OCI-LY3 (cell line): ENCODE measurements at regions not wholly inside any gene's neighbourhood (a gene's known extent, or its start where the extent isn't known, plus 50 kb on each side); places are given as distances from the start of the nearest gene placed in this dataset.

Experiments used
- H2AFZ ChIP-seq: fragments of 200-600, 300-600 bp; shearing (Covaris generic); 2 replicates; pipeline ENCODE4 v1.6.0; 2014; ENCODE audit warnings: antibody characterized with exemption, low read depth, low read length
- H3K27ac ChIP-seq: fragments of 200-600, 300-600 bp; sonication (generic); 2 replicates; pipeline ENCODE4 v1.5.1; 2014; ENCODE audit warnings: mild to moderate bottlenecking, low read length, moderate library complexity, mixed read lengths
- H3K27me3 ChIP-seq: fragments of 200-600, 300-600 bp; sonication (generic); 2 replicates; pipeline ENCODE4 v1.6.1; 2014; ENCODE audit warnings: low read depth, low read length, mixed read lengths
- H3K36me3 ChIP-seq: fragments of 200-600, 300-600 bp; sonication (generic); replicated peaks from 2 replicates; pipeline ENCODE3; 2014; ENCODE audit warnings: low read depth, low read length, mixed read lengths
- H3K4me1 ChIP-seq: fragments of 300-600, 200-600 bp; sonication (generic); 2 replicates; pipeline ENCODE4 v1.6.1; 2014; ENCODE audit warnings: low read length, mixed read lengths
- H3K4me2 ChIP-seq: fragments of 200-600, 300-600 bp; sonication (generic); 2 replicates; pipeline ENCODE4 v1.6.1; 2014; ENCODE audit warnings: low read length, mixed read lengths
- H3K4me3 ChIP-seq: fragments of 300-600, 200-600 bp; sonication (generic); 2 replicates; pipeline ENCODE4 v1.5.1; 2014; ENCODE audit warnings: antibody characterized with exemption, mild to moderate bottlenecking, low read length, moderate library complexity
- H3K79me2 ChIP-seq: fragments of 300-600, 200-600 bp; shearing (Covaris generic); 2 replicates; pipeline ENCODE4 v1.6.1; 2014; ENCODE audit warnings: mild to moderate bottlenecking, low read length, mixed read lengths
- H3K9ac ChIP-seq: fragments of 300-600, 200-600 bp; shearing (Covaris generic); 2 replicates; pipeline ENCODE4 v1.6.0; 2014; ENCODE audit warnings: mild to moderate bottlenecking, low read length, moderate library complexity
- H3K9me3 ChIP-seq: fragments of 200-600, 300-600 bp; shearing (Covaris generic); 2 replicates; pipeline ENCODE4 v1.6.1; 2014; ENCODE audit warnings: low read length, mixed read lengths; ENCODE audit not compliant: insufficient read depth
- H4K20me1 ChIP-seq: fragments of 200-600, 300-600 bp; sonication (generic); 2 replicates; pipeline ENCODE4 v1.6.1; 2016; ENCODE audit warnings: low read length, mixed read lengths; ENCODE audit not compliant: insufficient read depth
- CTCF ChIP-seq: fragments of 200-600, 300-600 bp; sonication (generic); IDR thresholded peaks from 2 replicates; pipeline ENCODE4 v1.5.1; 2014; ENCODE audit warnings: antibody characterized with exemption, low read length, low read depth
- EZH2phosphoT487 ChIP-seq: fragments of 200-600 bp; shearing (Covaris generic); IDR thresholded peaks from 2 replicates; pipeline ENCODE4 v1.6.1; 2018; ENCODE audit warnings: antibody characterized with exemption, mixed run types, low read depth

GRCh38 chr1:47608296-47608875 is 170.5 kb downstream of the FOXD2 start:
- Histone ChIP-seq H3K27ac (no peak overlapping the region), H4K20me1 (no peaks in the 10 kb centered on the region), H3K79me2 (no peaks in the 10 kb centered on the region), H3K4me2 (no peak overlapping the region), H3K9me3 (no peaks in the 10 kb centered on the region), H3K27me3 (no peaks in the 10 kb centered on the region), H3K4me1 (no peaks in the 10 kb centered on the region), H2AFZ (no peak overlapping the region), H3K9ac (no peak overlapping the region), H3K36me3 (no peaks in the 10 kb centered on the region), H3K4me3 (no peak overlapping the region)
- TF ChIP-seq CTCF (no peak), EZH2phosphoT487 (no peak)

- no peak overlapping the region for H3K4me3 ChIP-seq
- H3K27me3 ChIP-seq: no peaks in the 10 kb centered on the region
- H3K36me3 ChIP-seq: no peaks in the 10 kb centered on the region
- H3K4me2 ChIP-seq: no peak overlapping the region
- no peak for TF ChIP-seq EZH2phosphoT487
- TF ChIP-seq CTCF: no peak
- H3K27ac ChIP-seq: no peak overlapping the region
- H3K79me2 ChIP-seq: no peaks in the 10 kb centered on the region
- H2AFZ ChIP-seq: no peak overlapping the region
- no peak overlapping the region for H3K9ac ChIP-seq
- no peaks in the 10 kb centered on the region for H3K9me3 ChIP-seq
- no peaks in the 10 kb centered on the region for H4K20me1 ChIP-seq
- no peaks in the 10 kb centered on the region for H3K4me1 ChIP-seq
Observed at GRCh38 chr1:47611992-47612391, 174.1 kb downstream of the FOXD2 start.

- no peak overlapping the region for H3K4me3 ChIP-seq
- H4K20me1 ChIP-seq: no peaks in the 10 kb centered on the region
- H3K9me3 ChIP-seq: no peaks in the 10 kb centered on the region
- H3K4me2 ChIP-seq: no peak overlapping the region
- H3K4me1 ChIP-seq: no peaks in the 10 kb centered on the region
- H3K27me3 ChIP-seq: no peaks in the 10 kb centered on the region
- TF ChIP-seq CTCF (no peak), EZH2phosphoT487 (no peak)
- no peak overlapping the region for H3K9ac ChIP-seq
- H3K27ac ChIP-seq: no peak overlapping the region
- H3K36me3 ChIP-seq: no peaks in the 10 kb centered on the region
- H3K79me2 ChIP-seq: no peaks in the 10 kb centered on the region
- no peak overlapping the region for H2AFZ ChIP-seq
Observed at GRCh38 chr1:47612819-47613218, 175.0 kb downstream of the FOXD2 start.

GRCh38 chr1:47616036-47616435 is 178.2 kb downstream of the FOXD2 start:
- H3K4me1 ChIP-seq: no peaks in the 10 kb centered on the region
- no peaks in the 10 kb centered on the region for H4K20me1 ChIP-seq
- no peak overlapping the region for H3K4me2 ChIP-seq
- no peaks in the 10 kb centered on the region for H3K27me3 ChIP-seq
- H3K79me2 ChIP-seq: no peaks in the 10 kb centered on the region
- no peak overlapping the region for H2AFZ ChIP-seq
- no peaks in the 10 kb centered on the region for H3K9me3 ChIP-seq
- H3K27ac ChIP-seq: no peak overlapping the region
- H3K36me3 ChIP-seq: no peaks in the 10 kb centered on the region
- no peak for TF ChIP-seq EZH2phosphoT487
- no peak for TF ChIP-seq CTCF
- H3K4me3 ChIP-seq: no peak overlapping the region
- no peak overlapping the region for H3K9ac ChIP-seq
